Activated CD4-positive, alpha-beta T cell treated with anti-CD3 and anti-CD28 coated beads, Interleukin-2, Interleukin-4, amounts not matched to agents 100 ng/mL and 50 ng/mL, durations not matched to agents 16 hours and 8 hours (primary cell): ENCODE measurements at regions not wholly inside any gene's neighbourhood (a gene's known extent, or its start where the extent isn't known, plus 50 kb on each side); places are given as distances from the start of the nearest gene placed in this dataset.

Experiments used
- DNase-seq: peaks from one replicate; pipeline ENCODE4 v3.0.0-alpha.2; 2020; ENCODE audit warnings: low spot score

DNA sequence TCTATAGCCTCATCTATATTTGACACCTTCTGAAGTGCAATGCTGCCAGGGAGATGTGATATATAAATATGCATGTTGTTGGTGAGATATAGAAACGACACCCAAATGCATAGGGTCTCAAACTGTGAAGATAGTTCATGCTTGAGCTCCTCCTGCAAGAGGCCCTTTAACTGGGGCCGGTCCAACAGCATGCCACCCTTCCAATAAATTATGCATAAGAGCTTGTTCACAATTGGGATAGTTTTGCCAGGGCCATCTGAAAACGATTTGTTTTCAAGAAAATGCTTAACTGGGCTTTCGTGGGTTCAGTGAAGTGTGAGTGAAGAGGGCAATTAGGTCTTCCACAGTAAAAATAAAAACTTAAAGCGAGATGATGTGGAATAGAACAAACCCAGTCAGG lies 424.2 kb upstream of the WWC1 start:
- no peak for DNase-seq

- DNase-seq, result no peak
These were observed 422.3 kb upstream of the WWC1 start for GRCh38 chr5:167869125-167869524.

- DNase-seq, result no peak
These were observed 421.4 kb upstream of the WWC1 start for GRCh38 chr5:167870055-167870454.

GRCh38 chr5:167871091-167871490 lies 420.4 kb upstream of the WWC1 start:
- DNase-seq, result no peak

DNA sequence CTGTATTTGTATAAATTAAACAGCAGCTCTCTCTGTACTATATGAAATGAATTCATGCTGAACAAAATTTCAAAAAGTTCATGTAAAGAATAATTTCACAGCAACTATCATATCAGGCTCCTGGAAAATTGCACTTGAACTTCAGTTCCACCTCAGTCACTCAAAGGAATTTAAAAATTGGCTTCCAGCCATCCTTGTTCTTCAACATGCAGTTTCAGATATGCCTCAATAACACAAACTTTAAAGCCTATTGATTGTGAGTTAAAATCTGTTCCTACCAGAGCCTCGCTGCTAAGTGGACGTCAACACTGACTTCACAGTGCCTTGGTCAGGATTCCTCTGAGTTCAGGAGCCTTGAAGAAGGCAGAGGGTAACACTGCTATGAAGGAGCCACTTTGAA lies 418.7 kb upstream of the WWC1 start:
- DNase-seq, result no peak

DNA sequence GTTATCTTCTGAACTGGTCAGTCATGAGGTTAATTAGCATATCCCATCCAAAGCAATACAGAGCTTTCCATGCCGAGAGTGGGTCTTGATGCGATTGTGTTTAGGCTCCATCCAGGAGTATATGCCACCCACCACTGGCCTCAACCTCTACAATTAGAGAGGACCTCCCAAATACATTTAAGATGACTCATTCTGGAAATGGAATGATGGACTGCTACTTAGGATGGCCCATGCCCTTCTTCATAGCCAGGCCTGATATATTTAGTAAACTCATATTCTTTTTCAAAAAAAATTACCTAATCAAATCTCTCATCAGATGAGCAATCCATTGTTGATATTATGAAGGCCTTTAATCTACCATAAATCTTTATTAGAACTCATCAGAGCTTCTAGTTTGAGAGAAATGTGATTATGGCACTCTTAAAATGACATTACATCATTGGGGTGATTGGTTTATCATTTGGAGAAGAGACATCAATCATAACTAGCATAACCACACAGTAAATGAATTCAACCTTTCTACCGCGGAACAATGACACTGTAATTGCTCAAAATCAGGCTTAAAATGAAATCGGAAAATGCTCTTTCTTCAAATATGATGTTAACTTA lies 414.2 kb upstream of the WWC1 start:
- no peak for DNase-seq

DNA sequence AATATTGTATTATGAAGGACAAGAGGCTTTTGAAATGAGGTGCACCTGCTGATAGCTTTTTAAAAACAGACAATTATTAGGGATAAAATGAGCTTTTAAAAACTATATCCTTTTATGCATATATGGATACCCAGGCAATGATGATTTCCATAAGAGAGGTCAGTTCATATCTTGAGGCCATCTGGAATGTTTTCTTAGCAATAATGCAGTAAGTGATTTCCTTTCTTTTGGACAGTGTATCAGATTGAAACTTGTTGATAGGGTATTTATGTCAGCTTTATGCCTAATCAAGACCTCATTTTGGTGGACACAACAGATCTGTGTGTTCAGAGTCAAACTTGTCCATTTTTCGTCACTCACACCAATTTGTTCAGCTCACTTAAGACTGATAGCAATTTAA lies 413.5 kb upstream of the WWC1 start:
- DNase-seq, result no peak

DNA sequence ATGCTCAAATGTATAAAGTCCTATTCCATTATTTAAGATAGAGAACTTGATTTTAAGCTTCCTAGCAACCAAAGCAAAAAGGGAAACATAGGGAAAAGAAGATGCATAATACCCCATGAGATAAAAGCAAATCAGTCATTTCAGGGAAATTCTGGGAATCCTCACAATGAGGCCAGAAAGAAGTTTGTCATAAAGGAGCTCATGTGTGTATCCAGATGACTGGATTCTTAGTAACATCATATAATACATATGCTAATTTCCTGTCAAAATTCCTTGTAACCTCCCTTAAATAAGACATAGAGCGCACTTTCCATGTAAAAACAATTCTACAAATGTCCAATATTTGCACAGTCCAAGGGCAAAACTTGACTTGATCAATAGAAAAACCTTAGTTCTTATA lies 411.0 kb upstream of the WWC1 start:
- no peak for DNase-seq

DNA sequence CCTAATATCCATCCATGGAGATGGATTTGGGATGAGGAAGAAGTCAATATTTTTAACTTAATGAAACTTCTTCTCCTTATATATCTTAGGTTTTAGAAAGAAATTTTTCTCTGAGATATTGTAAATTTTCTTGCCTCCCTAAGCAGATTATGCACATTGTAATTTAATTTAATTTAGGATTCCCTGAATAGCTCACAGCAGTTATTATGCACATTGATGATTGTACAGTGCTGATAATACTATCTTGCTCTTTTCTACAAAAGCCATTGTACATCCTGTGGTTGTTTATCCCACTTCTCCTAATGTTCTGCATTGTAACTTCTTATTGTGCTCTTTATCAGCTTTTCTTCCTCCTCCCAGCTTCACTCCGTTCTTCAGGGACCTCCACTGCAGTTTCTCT lies 410.4 kb upstream of the WWC1 start:
- DNase-seq, result no peak

DNA sequence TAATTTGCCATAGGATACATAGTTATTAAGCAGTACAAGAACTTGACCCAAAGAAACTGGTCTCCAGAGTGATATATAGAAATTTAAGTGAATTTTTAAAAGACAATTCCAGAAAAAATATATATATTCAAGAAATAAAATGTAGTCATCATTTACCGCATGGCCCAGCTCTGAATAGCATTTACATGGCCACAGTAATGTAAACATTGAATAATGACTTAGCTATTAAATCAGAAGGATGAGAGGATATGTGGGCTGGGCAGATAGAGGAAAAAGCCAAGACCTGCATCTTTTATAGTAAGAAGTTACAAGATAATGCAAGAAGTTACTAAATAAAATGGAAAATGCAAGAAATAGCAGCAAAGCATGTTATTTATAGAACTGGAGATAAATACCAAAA lies 405.2 kb upstream of the WWC1 start:
- no peak for DNase-seq

- DNase-seq, result no peak
These were observed 403.1 kb upstream of the WWC1 start for GRCh38 chr5:167888393-167888792.

- no peak for DNase-seq
These were observed 402.2 kb upstream of the WWC1 start for GRCh38 chr5:167889276-167889675.

- no peak for DNase-seq
These were observed 398.9 kb upstream of the WWC1 start for GRCh38 chr5:167892352-167893115.

DNA sequence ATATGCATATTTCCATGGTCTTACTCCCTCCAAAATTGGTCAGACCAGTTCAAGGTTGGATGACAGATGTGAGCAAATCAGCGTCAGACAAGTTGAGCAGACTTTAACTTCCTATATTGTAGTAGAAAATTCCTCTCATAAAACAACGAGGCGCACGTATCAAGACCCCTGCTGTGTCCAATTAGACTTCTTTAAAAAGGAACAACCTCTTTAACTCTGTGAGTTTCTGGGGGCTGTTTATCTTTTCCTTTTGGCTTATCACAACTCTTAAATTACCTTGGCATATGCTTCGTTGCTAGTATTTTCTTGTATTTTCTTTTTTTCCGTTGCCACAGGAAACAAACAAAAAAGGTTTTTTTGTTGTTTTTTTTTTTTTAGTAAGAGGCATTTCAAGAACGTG lies 398.2 kb upstream of the WWC1 start:
- no peak for DNase-seq

- no peak for DNase-seq
These were observed 396.6 kb upstream of the WWC1 start for GRCh38 chr5:167894631-167895472.

GRCh38 chr5:167895899-167896659 lies 395.4 kb upstream of the WWC1 start:
- DNase-seq, result no peak

DNA sequence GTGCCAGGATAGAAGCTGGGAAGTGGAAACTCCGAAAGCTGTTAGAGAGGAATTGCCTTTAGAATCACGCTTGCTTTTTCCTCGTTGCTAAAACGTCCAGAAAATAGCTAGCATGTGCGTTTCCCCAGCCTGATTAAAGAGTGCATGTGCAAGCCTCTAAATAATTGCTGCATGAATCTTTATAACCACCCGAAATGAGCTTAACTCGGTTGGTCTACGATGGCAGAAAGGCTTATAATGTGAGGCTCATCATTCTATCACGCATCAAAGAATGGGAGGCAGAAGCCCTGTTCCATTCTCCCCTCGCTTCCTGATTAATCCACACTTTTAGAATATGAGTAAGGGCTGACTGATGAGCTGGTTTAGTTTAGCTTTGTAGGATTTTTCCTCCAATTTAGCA lies 394.6 kb upstream of the WWC1 start:
- DNase-seq, result no peak

DNA sequence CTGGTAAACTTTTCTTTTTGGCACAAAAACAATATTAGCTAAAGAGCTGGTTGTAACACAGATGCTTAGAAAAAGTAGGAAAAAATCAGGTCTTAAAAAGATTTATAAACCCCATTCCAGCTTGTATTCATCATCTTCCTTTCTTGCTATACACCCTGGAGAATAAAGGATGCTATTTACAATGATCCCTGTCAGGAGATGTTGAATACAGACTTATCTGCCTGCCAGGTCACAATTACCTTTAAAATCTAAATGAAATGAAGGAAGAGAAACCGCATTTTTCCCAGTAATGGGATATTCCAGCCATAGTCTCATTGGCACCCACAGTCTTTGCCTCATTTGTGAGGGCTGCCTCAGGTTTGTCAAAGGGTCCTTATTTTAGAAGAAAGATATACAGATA lies 394.1 kb upstream of the WWC1 start:
- DNase-seq, result no peak

GRCh38 chr5:167898361-167899042 lies 392.9 kb upstream of the WWC1 start:
- DNase-seq, result no peak

DNA sequence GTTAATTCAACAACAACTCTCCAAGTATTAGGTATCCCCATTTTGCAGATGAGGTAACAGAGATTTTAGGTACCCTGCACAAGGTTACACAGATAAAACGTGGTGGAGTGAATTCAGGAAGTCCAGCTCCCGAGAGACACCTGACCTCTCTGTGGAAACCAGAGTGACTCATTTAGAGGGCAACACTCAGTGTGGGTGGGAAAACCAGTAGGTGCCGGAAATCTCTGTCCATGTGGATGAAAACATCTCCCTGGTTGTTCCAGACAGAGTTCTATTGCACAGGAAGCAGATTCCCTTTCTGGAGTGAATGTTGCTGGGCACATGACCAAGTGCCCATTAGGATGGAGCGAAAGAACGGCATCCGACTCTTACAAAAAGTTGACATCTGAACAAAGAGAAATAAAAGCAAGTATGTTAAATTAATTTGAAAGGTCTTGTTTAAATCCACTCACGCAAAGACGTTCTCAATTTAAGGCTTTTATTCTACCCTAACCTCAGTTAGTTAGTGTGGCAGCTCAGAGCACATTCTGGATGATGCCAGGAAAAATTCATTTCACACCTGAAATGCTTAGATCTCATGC lies 391.9 kb upstream of the WWC1 start:
- no peak for DNase-seq

GRCh38 chr5:167900340-167900935 lies 391.0 kb upstream of the WWC1 start:
- no peak for DNase-seq
